Body of pancreas (tissue), 4 donors: ENCODE measurements at regions not wholly inside any gene's neighbourhood (a gene's known extent, or its start where the extent isn't known, plus 50 kb on each side); places are given as distances from the start of the nearest gene placed in this dataset.

Source experiments
- CTCF ChIP-seq, 7 experiments: fragments of 450-650 bp in 4 of 7; fragments of 200-600 bp in 3 of 7; sonication (generic) in 3 of 7; IDR thresholded peaks; one replicate each; pipeline ENCODE4 v1.5.1; 2016 to 2019; ENCODE audit warnings: antibody characterized with exemption in 7 of 7
- POLR2A ChIP-seq, 3 donors: fragments of 450-650 bp; IDR thresholded peaks; one replicate each; pipeline ENCODE4 v1.6.1; 2016; ENCODE audit warnings: antibody characterized with exemption in 3 of 3, mild to moderate bottlenecking in 2 of 3

GRCh38 chr10:128314686-128315085, 188.5 kb upstream of the MKI67 start:
- TF ChIP-seq POLR2A (IDR thresholded peaks at IDR 0.05) (no peak), CTCF (IDR thresholded peaks at IDR 0.05) (no peak)
